ENCODE measurements at regions not wholly inside any gene's neighbourhood (a gene's known extent, or its start where the extent isn't known, plus 50 kb on each side); places are given as distances from the start of the nearest gene placed in this dataset.

GRCh38 chr2:216761133-216761532, 65.8 kb upstream of the IGFBP5 start:
- H3K27ac Mint-ChIP-seq: no peak overlapping the region

More at GRCh38 chr2:216761133-216761532, 65.8 kb upstream of the IGFBP5 start:
- POLR2A ChIA-PET: no interaction called here
- no peaks in the 10 kb centered on the region for H3K79me2 ChIP-seq (ENCODE audit: control insufficient read depth, insufficient read depth, low read length)
- no peaks in the 10 kb centered on the region for H4K20me1 ChIP-seq (ENCODE audit: control insufficient read depth, insufficient read depth, low read length, poor library complexity, severe bottlenecking)
- H3K27ac ChIP-seq (ENCODE audit: low read length in 2 of 2): no peak overlapping the region
- WGBS (ENCODE audit: insufficient coverage): 0% methylated on average over 1 of the region's 1 CpG
- H3K27me3 Mint-ChIP-seq: peaks cover 18% of the 10 kb centered on the region
- H3K4me1 ChIP-seq (ENCODE audit: control insufficient read depth in 2 of 2, insufficient read depth in 2 of 2, low read length in 2 of 2): no peaks in the 10 kb centered on the region
- ATAC-seq (ENCODE audit: low read depth) (no peak), DNase-seq (no peak)
- H3K4me2 ChIP-seq (replicated peaks; ENCODE audit: low read depth, low read length, poor library complexity, severe bottlenecking): no peak overlapping the region
- H3K4me1 Mint-ChIP-seq: no peaks in the 10 kb centered on the region
- H3K4me3 ChIP-seq (ENCODE audit: control extremely low read depth in 1 of 5, extremely low read depth in 1 of 5, insufficient read depth in 1 of 5, low read depth in 2 of 5, low read length in 4 of 5): no peak overlapping the region
- H3K9me3 ChIP-seq (ENCODE audit: control extremely low read depth in 1 of 3, control insufficient read depth in 2 of 3, insufficient read depth in 1 of 3, low read length in 2 of 3): no peaks in the 10 kb centered on the region
- intact Hi-C loops (cut with micrococcal nuclease): no loop called here
- CTCF ChIA-PET: no interaction called here
- no peak overlapping the region for H3K4me3 Mint-ChIP-seq
- no peaks in the 10 kb centered on the region for H3K27me3 ChIP-seq (replicated peaks in 1 of 4; ENCODE audit: control extremely low read depth in 1 of 4, control insufficient read depth in 3 of 4, insufficient read depth in 4 of 4, low read length in 3 of 4)
- TF ChIP-seq EZH2 (IDR thresholded peaks at IDR 0.05; ENCODE audit: borderline replicate concordance, insufficient read depth, low read depth, low read length, poor library complexity, severe bottlenecking): no peak
- TF ChIP-seq CTCF (IDR thresholded peaks at IDR 0.05): no peak
- no peaks in the 10 kb centered on the region for H3K36me3 ChIP-seq (replicated peaks in 1 of 2; ENCODE audit: control extremely low read depth in 1 of 2, control insufficient read depth in 1 of 2, extremely low read depth in 1 of 2, insufficient read depth in 2 of 2, low read length in 1 of 2)
- no peaks in the 10 kb centered on the region for H3K9me3 Mint-ChIP-seq (ENCODE audit: insufficient read depth)
- H2AFZ ChIP-seq (ENCODE audit: insufficient read depth, low read depth, low read length, poor library complexity, severe bottlenecking): no peak overlapping the region
- no peak overlapping the region for H3K9ac ChIP-seq (ENCODE audit: low read length)

All from B cell (primary cell).